HepG2 (cell line): ENCODE measurements at regions not wholly inside any gene's neighbourhood (a gene's known extent, or its start where the extent isn't known, plus 50 kb on each side); places are given as distances from the start of the nearest gene placed in this dataset.
"Not testable (repeated sequence)": the region's sequence is repeated elsewhere in the genome, so short reads cannot be mapped to it uniquely, and the experiment has no call there.

Source experiments
- ATAC-seq: fragments of 200-7000 bp; cut with Tn5 transposase; 3 replicates; pipeline ENCODE4 v1.9.1; 2020; ENCODE audit warnings: mild to moderate bottlenecking, moderate library complexity
- BruUV-seq: library from RNA; stranded (reverse); fragments of 400-500 nt; replicated peaks from 2 replicates; lab custom pipeline; 2021; lab: Mats Ljungman, UMichigan
- CTCF ChIA-PET: fragments of 300-600 bp; formaldehyde crosslinking; extraction: SDS; loops from one replicate; lab custom pipeline; 2021; ENCODE audit warnings: low total read pairs, inconsistent platforms, low intra/inter-chr PET ratio; lab: Yijun Ruan, JAX
- POLR2A ChIA-PET: fragments of 350-600 bp; sonication (Branson Sonifier 250); formaldehyde crosslinking; loops from one replicate; lab custom pipeline; 2020; ENCODE audit warnings: antibody characterized with exemption, inconsistent platforms; lab: Yijun Ruan, JAX
- DNase-seq: peaks from one replicate; pipeline ENCODE4 v3.0.0-alpha.2; 2015; ENCODE audit warnings: low spot score
- FAIRE-seq: peaks from 3 replicates; lab custom pipeline; 2011; peaks lifted over from hg19 to GRCh38; lab: Jason Lieb, UNC
- H2AFZ ChIP-seq: one replicate; pipeline ENCODE4 v1.6.1; 2011; ENCODE audit warnings: low read length, inconsistent platforms
- H3K27ac ChIP-seq: fragments of 300-600 bp; 3 replicates; pipeline ENCODE4 v1.8.0; 2011; ENCODE audit warnings: mixed run types, mild to moderate bottlenecking, mixed read lengths, low read length, inconsistent platforms; ENCODE audit not compliant: insufficient read depth; ENCODE audit errors: extremely low read length
- H3K27me3 ChIP-seq, 2 experiments: fragments of 200-600 bp in 1 of 2; 2 replicates in 1 of 2; 3 replicates in 1 of 2; pipeline versions ENCODE4 v1.6.0 to v1.8.0; 2011; ENCODE audit warnings: low read length in 2 of 2, mild to moderate bottlenecking in 2 of 2, moderate library complexity in 2 of 2, inconsistent platforms in 1 of 2; ENCODE audit not compliant: insufficient read depth in 2 of 2, control insufficient read depth in 1 of 2
- H3K36me3 ChIP-seq, 2 experiments: fragments of 200-600 bp in 1 of 2; replicated peaks in 1 of 2; 2 replicates in 1 of 2; 3 replicates in 1 of 2; pipeline versions ENCODE4 v1.5.1 to v1.8.0; 2011; ENCODE audit warnings: low read length in 2 of 2, inconsistent platforms in 1 of 2; ENCODE audit not compliant: insufficient read depth in 2 of 2, control insufficient read depth in 1 of 2
- H3K4me1 ChIP-seq: 2 replicates; pipeline ENCODE4 v1.5.1; 2012; ENCODE audit warnings: low read length, inconsistent platforms; ENCODE audit not compliant: insufficient read depth
- H3K4me2 ChIP-seq: 2 replicates; pipeline ENCODE4 v1.6.0; 2011; ENCODE audit warnings: low read depth, low read length, inconsistent platforms
- H3K4me3 ChIP-seq, 3 experiments: fragments of 200-600 bp in 1 of 3; sonication (generic), shearing (Covaris generic) in 1 of 3; replicated peaks in 1 of 3; 2 replicates each; pipeline ENCODE4 v1.5.1; 2011 to 2016; ENCODE audit warnings: low read length in 3 of 3, inconsistent platforms in 2 of 3, low read depth in 2 of 3, mild to moderate bottlenecking in 2 of 3, control low read depth in 1 of 3, mixed read lengths in 1 of 3; ENCODE audit not compliant: insufficient read depth in 1 of 3
- H3K79me2 ChIP-seq: one replicate; pipeline ENCODE4 v1.6.1; 2011; ENCODE audit warnings: low read length, inconsistent platforms; ENCODE audit not compliant: insufficient read depth
- H3K9ac ChIP-seq: 2 replicates; pipeline ENCODE4 v1.6.0; 2011; ENCODE audit warnings: mild to moderate bottlenecking, low read depth, low read length, inconsistent platforms; ENCODE audit not compliant: insufficient read depth
- H3K9me3 ChIP-seq: 2 replicates; pipeline ENCODE4 v1.5.1; 2012; ENCODE audit warnings: mild to moderate bottlenecking, low read length
- H4K20me1 ChIP-seq: 2 replicates; pipeline ENCODE4 v1.6.0; 2011; ENCODE audit warnings: inconsistent platforms, mild to moderate bottlenecking, low read length, moderate library complexity; ENCODE audit not compliant: insufficient read depth
- HNF4A ChIP-seq: sonication (generic); formaldehyde crosslinking; IDR thresholded peaks from 2 replicates; pipeline ENCODE4 v1.4.0; 2020; ENCODE audit warnings: missing genetic modification reagents
- NR2F6 ChIP-seq, 2 experiments: IDR thresholded peaks; 2 replicates each; pipeline ENCODE4 v1.6.1; 2016; ENCODE audit warnings: antibody characterized with exemption in 1 of 2, mild to moderate bottlenecking in 1 of 2
- RARA ChIP-seq: IDR thresholded peaks from 2 replicates; pipeline ENCODE4 v1.6.1; 2016; ENCODE audit warnings: missing genetic modification reagents, missing compliant biosample characterization
- SP5 ChIP-seq: IDR thresholded peaks from 2 replicates; pipeline ENCODE4 v1.6.1; 2016; ENCODE audit warnings: low read depth, borderline replicate concordance
- ZNF143 ChIP-seq: sonication (generic); formaldehyde crosslinking; IDR thresholded peaks from 2 replicates; pipeline ENCODE4 v1.4.0; 2020; ENCODE audit warnings: missing genetic modification reagents
- ZNF652 ChIP-seq: IDR thresholded peaks from 2 replicates; pipeline ENCODE4 v1.6.1; 2016; ENCODE audit warnings: low read depth, borderline replicate concordance
- WGBS: methylation state at CpG from one replicate; pipeline ENCODE4 v1.1.6; 2017; ENCODE audit warnings: low lambda C conversion rate; 5-methylcytosine and 5-hydroxymethylcytosine counted together
- in situ Hi-C: cut with HindIII; loops from 2 replicates; pipeline ENCODE4 v1.10.0; 2017; ENCODE audit warnings: low pct_unique_long_range_greater_than_20kb; ENCODE audit not compliant: extremely low pct_ligation_motif_present
- intact Hi-C: fragments of 100-400 bp; cut with micrococcal nuclease; formaldehyde crosslinking; loops from one replicate; pipeline ENCODE4 v1.10.0; 2022; ENCODE audit not compliant: unreplicated experiment

DNA sequence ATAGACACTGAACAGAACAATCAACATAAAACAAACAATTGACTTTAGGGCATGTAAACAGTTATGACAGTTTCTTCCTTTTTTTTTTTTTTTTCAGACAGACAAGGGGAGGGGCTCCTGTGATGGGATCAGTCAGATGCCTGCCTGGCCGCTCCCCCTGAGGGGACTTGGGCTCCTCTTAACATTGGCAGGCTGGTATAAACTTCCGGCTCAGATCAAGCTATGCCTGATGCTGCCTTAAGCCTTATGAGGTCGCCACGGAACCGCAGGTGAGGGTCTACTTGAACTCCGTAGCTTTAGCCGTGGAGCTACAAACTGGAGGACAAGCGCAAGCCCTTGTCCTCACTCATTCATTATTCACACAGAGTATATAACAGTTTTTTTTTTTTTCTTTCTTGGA is 115.8 kb downstream of the UNC93B1 start:
- H3K79me2 ChIP-seq, H3K36me3 ChIP-seq, POLR2A ChIA-PET, H3K9ac ChIP-seq, FAIRE-seq, CTCF ChIA-PET, H3K27me3 ChIP-seq, in situ Hi-C loops, H3K4me3 ChIP-seq, DNase-seq, BruUV-seq, H3K9me3 ChIP-seq, H3K4me2 ChIP-seq, H3K27ac ChIP-seq, H2AFZ ChIP-seq, H4K20me1 ChIP-seq, ATAC-seq, intact Hi-C loops: not testable (repeated sequence)
- WGBS: 91% methylated on average over 8 of the region's 8 CpGs
- peaks cover 40% of the 10 kb centered on the region for H3K4me1 ChIP-seq

DNA sequence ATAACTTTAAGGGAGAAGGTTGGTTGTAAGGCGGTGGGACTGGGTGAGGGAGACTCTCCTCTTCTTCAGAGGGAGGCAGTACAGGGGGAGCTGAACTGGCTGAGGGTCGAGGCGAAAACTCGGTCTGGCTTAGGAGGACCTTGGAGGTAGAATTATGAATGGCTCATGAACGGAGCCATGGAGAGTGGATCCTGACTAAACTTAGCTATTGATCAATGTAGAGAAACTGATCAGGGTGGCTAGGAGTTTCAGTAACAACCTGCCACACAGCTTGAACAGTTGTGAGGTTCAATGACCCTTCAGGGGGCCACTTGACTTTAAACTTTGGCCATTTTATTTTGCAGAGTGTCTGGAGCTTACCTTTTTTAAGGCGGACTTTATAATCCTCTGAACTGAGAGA is 117.2 kb downstream of the UNC93B1 start:
- POLR2A ChIA-PET, intact Hi-C loops: not testable (repeated sequence)

DNA sequence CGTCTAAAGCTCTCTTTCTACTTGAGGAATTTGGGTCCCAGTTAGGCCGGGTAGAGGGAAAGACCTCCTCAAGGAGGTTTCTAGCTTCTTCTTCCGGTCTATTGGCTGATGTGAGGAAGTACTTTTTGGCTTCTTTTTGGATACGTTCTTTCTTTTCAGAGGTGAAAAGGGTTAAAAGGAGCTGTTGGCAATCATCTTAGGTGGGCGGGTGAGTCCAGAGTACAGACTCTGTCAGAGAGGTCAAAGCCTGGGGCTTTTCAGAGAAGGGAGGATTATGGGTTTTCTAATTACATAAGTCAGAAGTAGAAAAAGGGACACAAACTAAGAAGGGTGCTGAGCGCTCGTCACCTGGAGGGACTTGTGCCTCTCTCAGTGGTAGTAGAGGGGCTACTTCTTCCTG is 117.7 kb downstream of the UNC93B1 start:
- H3K27me3 ChIP-seq; BruUV-seq; DNase-seq; intact Hi-C loops; H4K20me1 ChIP-seq; H3K27ac ChIP-seq; H3K9me3 ChIP-seq; H3K79me2 ChIP-seq; FAIRE-seq; CTCF ChIA-PET; in situ Hi-C loops; H3K36me3 ChIP-seq; H3K9ac ChIP-seq; H2AFZ ChIP-seq; POLR2A ChIA-PET; ATAC-seq; TF ChIP-seq NR2F6 (CRISPR knock-in tag; IDR thresholded peaks at IDR 0.05): not testable (repeated sequence)
- WGBS: 0% methylated on average over 5 of the region's 7 CpGs
- TF ChIP-seq SP5 (peak; percentile 53; the same call in 1 of the 2 replicates), RARA (peak; percentile 57), NR2F6 (IDR thresholded peaks at IDR 0.05) (peak; percentile 26; the same call in 1 of the 2 replicates), HNF4A (CRISPR knock-in tag) (peak; percentile 69), ZNF652 (CRISPR knock-in tag) (peak; percentile 92), ZNF143 (CRISPR knock-in tag) (peak; percentile 57; the same call in 1 of the 2 replicates)
- peak overlapping the region; percentile 72 for H3K4me2 ChIP-seq
- peaks cover 40% of the 10 kb centered on the region for H3K4me1 ChIP-seq
- peak overlapping the region; percentile 26 to 54 (median 27); a peak in 3 of 6 replicates for H3K4me3 ChIP-seq

More for the DNA sequence above, 117.2 kb downstream of the UNC93B1 start:
- WGBS: 4% methylated on average over 6 of the region's 6 CpGs
- ATAC-seq, H3K9me3 ChIP-seq, FAIRE-seq, H4K20me1 ChIP-seq, H3K36me3 ChIP-seq, H3K79me2 ChIP-seq, H3K27me3 ChIP-seq, in situ Hi-C loops, H3K27ac ChIP-seq, CTCF ChIA-PET, DNase-seq, BruUV-seq, H2AFZ ChIP-seq: not testable (repeated sequence)
- Histone ChIP-seq H3K4me3 (peak overlapping the region; percentile 26 to 54 (median 27); a peak in 4 of 6 replicates), H3K4me2 (peak overlapping the region; percentile 72), H3K4me1 (peaks cover 40% of the 10 kb centered on the region), H3K9ac (peak overlapping the region; percentile 29; the same call in 1 of the 2 replicates)
